Kidney epithelial cell (primary cell): ENCODE measurements at regions not wholly inside any gene's neighbourhood (a gene's known extent, or its start where the extent isn't known, plus 50 kb on each side); places are given as distances from the start of the nearest gene placed in this dataset.

Experiments
- DNase-seq: peaks from one replicate; pipeline ENCODE4 v3.0.0-alpha.2; 2010; ENCODE audit warnings: low read depth
- H3K27me3 ChIP-seq: 2 replicates; pipeline ENCODE4 v1.6.0; 2011; ENCODE audit warnings: low read length; ENCODE audit not compliant: control insufficient read depth, insufficient read depth
- H3K36me3 ChIP-seq: 2 replicates; pipeline ENCODE4 v1.5.1; 2011; ENCODE audit warnings: low read length; ENCODE audit not compliant: control insufficient read depth, insufficient read depth
- H3K4me3 ChIP-seq: 2 replicates; pipeline ENCODE4 v1.5.1; 2011; ENCODE audit warnings: low read depth, mild to moderate bottlenecking, control low read depth, low read length
- TF ChIP-seq, protein P1 (sequence below): IDR thresholded peaks from 2 replicates; pipeline ENCODE4 v1.5.1; 2011; ENCODE audit warnings: mild to moderate bottlenecking, moderate library complexity, low read length, control low read depth, inconsistent platforms; ENCODE audit not compliant: insufficient read depth, poor library complexity, severe bottlenecking

- H3K27me3 ChIP-seq, result peaks cover 2% of the 10 kb centered on the region
- H3K4me3 ChIP-seq, result no peak overlapping the region
- no peaks in the 10 kb centered on the region for H3K36me3 ChIP-seq
- no peak for DNase-seq
- TF ChIP-seq, protein P1, sequence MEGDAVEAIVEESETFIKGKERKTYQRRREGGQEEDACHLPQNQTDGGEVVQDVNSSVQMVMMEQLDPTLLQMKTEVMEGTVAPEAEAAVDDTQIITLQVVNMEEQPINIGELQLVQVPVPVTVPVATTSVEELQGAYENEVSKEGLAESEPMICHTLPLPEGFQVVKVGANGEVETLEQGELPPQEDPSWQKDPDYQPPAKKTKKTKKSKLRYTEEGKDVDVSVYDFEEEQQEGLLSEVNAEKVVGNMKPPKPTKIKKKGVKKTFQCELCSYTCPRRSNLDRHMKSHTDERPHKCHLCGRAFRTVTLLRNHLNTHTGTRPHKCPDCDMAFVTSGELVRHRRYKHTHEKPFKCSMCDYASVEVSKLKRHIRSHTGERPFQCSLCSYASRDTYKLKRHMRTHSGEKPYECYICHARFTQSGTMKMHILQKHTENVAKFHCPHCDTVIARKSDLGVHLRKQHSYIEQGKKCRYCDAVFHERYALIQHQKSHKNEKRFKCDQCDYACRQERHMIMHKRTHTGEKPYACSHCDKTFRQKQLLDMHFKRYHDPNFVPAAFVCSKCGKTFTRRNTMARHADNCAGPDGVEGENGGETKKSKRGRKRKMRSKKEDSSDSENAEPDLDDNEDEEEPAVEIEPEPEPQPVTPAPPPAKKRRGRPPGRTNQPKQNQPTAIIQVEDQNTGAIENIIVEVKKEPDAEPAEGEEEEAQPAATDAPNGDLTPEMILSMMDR, result no peak
These were observed 176.7 kb upstream of the ATF7IP start for GRCh38 chr12:14188744-14189143.

DNA sequence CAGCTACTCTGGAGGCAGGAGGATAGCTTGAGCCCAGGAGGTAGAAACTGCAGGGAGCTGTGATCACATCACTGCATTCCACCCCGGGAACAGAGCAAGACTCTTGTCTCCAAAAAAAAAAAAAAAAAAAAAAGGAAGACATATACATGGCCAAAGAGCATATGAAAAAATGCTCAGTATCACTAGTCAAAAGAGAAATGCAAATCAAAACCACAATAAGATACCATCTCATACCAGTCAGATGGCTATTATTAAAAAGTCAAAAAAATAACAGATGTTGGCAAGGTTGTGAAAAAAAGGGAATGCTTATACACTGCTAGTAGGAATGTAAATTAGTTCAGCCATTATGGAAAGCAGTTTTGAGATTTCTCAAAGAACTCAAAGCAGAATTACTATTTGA, 174.8 kb upstream of the ATF7IP start:
- no peaks in the 10 kb centered on the region for H3K27me3 ChIP-seq
- no peaks in the 10 kb centered on the region for H3K36me3 ChIP-seq
- no peak for DNase-seq
- H3K4me3 ChIP-seq, result no peak overlapping the region
- TF ChIP-seq, protein P1, result no peak

GRCh38 chr12:14191612-14192011, 173.9 kb upstream of the ATF7IP start:
- DNase-seq, result no peak
- no peaks in the 10 kb centered on the region for H3K27me3 ChIP-seq
- H3K4me3 ChIP-seq, result no peak overlapping the region
- no peaks in the 10 kb centered on the region for H3K36me3 ChIP-seq
- TF ChIP-seq, protein P1, result no peak

DNA sequence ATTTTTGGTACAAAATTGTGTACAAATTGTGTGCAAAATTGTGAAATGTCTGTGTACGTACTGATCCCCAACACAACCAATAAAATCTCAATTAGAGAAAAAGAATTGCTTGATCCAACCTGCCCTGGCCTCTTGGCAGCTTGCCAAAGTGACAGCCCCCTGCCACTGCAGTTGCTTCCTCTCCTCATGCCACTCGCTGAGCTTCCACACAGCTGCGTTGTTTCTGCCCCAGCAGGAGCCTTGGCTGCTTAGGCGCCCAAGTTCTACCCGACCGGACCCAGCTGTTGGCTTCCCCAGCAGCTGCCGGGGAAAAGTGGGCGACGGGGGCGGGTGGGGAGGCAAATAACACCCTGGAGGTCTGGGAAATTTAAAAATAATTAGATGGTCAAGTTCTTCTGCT, 171.8 kb upstream of the ATF7IP start:
- no peaks in the 10 kb centered on the region for H3K36me3 ChIP-seq
- no peaks in the 10 kb centered on the region for H3K27me3 ChIP-seq
- TF ChIP-seq, protein P1, result no peak
- no peak for DNase-seq
- no peak overlapping the region for H3K4me3 ChIP-seq

DNA sequence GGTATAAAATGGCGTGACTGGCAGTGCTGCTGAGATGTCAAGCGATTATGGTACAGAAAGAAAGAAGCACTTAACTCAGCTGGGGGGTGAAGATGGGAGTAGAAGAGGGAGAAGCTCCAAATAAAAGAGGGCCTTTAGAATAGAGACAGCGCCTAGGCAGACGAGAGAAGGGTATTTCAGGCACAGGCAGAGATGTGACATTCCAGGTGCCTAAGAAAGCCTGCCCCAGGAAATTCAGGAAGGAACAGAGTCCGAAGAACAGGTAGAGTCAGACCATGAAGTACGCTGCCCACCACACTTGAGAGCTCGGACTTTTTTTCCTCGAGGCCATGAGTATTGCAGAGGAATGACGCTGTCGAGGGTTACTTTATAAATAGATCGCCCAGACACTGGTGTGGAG, 170.9 kb upstream of the ATF7IP start:
- no peak for DNase-seq
- H3K4me3 ChIP-seq, result no peak overlapping the region
- TF ChIP-seq, protein P1, result no peak
- H3K27me3 ChIP-seq, result no peaks in the 10 kb centered on the region
- H3K36me3 ChIP-seq, result no peaks in the 10 kb centered on the region

GRCh38 chr12:14199455-14200198, 165.9 kb upstream of the ATF7IP start:
- TF ChIP-seq, protein P1, result no peak
- Histone ChIP-seq H3K4me3 (no peak overlapping the region), H3K27me3 (no peaks in the 10 kb centered on the region), H3K36me3 (no peaks in the 10 kb centered on the region)
- no peak for DNase-seq
